Body of pancreas (tissue), 4 donors: ENCODE measurements at regions not wholly inside any gene's neighbourhood (a gene's known extent, or its start where the extent isn't known, plus 50 kb on each side); places are given as distances from the start of the nearest gene placed in this dataset.

ENCODE experiments used
- ATAC-seq: fragments of 150-250 bp; one replicate; pipeline ENCODE4 v1.9.1; 2016
- DNase-seq, 4 donors: peaks; one replicate each; pipeline ENCODE4 v3.0.0-alpha.2; 2019
- H3K27ac ChIP-seq, 4 donors: fragments of 200-600 bp; sonication (generic); 1 replicate in 3 of 4; 2 replicates in 1 of 4; pipeline versions ENCODE4 v1.5.1 to v1.6.1; 2016 to 2019; ENCODE audit warnings: mild to moderate bottlenecking in 1 of 4, mixed read lengths in 1 of 4, moderate library complexity in 1 of 4
- H3K27me3 ChIP-seq, 2 donors: fragments of 200-600 bp; sonication (generic); one replicate each; pipeline ENCODE4 v1.6.0; 2016; ENCODE audit warnings: mild to moderate bottlenecking in 1 of 2
- H3K36me3 ChIP-seq, 2 donors: fragments of 200-600 bp; sonication (generic); replicated peaks in 1 of 2; 2 replicates each; pipeline ENCODE4 v1.5.1; 2016; ENCODE audit warnings: low read depth in 2 of 2; ENCODE audit not compliant: insufficient read depth in 1 of 2
- H3K4me1 ChIP-seq: fragments of 200-600 bp; sonication (generic); one replicate; pipeline ENCODE4 v1.6.0; 2016
- H3K4me3 ChIP-seq, 2 donors: fragments of 200-600 bp; sonication (generic); 1 replicate in 1 of 2; 2 replicates in 1 of 2; pipeline ENCODE4 v1.5.1; 2016 to 2019
- H3K9me3 ChIP-seq, 3 donors: fragments of 200-600 bp; sonication (generic); 1 replicate in 2 of 3; 2 replicates in 1 of 3; pipeline ENCODE4 v1.5.1; 2016
- CTCF ChIP-seq, 7 experiments: fragments of 450-650 bp in 4 of 7; fragments of 200-600 bp in 3 of 7; sonication (generic) in 3 of 7; IDR thresholded peaks; one replicate each; pipeline ENCODE4 v1.5.1; 2016 to 2019; ENCODE audit warnings: antibody characterized with exemption in 7 of 7
- POLR2A ChIP-seq, 3 donors: fragments of 450-650 bp; IDR thresholded peaks; one replicate each; pipeline ENCODE4 v1.6.1; 2016; ENCODE audit warnings: antibody characterized with exemption in 3 of 3, mild to moderate bottlenecking in 2 of 3
- whole genome bisulfite sequencing, 2 donors: methylation state at CpG; one replicate each; pipeline ENCODE4 v1.1.5; 2017; 5-methylcytosine and 5-hydroxymethylcytosine counted together
- intact Hi-C: fragments of 100-400 bp; cut with DNase I; formaldehyde crosslinking; loops from one replicate; pipeline ENCODE4 v1.15.1; 2023

- no peak overlapping the region for H3K4me3 ChIP-seq
- no peak for TF ChIP-seq POLR2A (IDR thresholded peaks at IDR 0.05)
- no peak for TF ChIP-seq CTCF (IDR thresholded peaks at IDR 0.05)
- ATAC-seq (no peak), DNase-seq (no peak)
- H3K27me3 ChIP-seq = no peaks in the 10 kb centered on the region
- WGBS, 2 donors = 35 to 39% methylated on average over 6 of the region's 6 CpGs
- no peaks in the 10 kb centered on the region for H3K9me3 ChIP-seq
- intact Hi-C loops = no loop called here
- H3K36me3 ChIP-seq = no peaks in the 10 kb centered on the region
- peaks cover 34% of the 10 kb centered on the region for H3K4me1 ChIP-seq
- H3K27ac ChIP-seq = no peak overlapping the region
These were observed 63.2 kb upstream of the KLF6 start for GRCh38 chr10:3848005-3848774.

GRCh38 chr10:3846736-3847135 lies 61.7 kb upstream of the KLF6 start:
- ATAC-seq (no peak), DNase-seq (no peak)
- intact Hi-C loops = no loop called here
- Histone ChIP-seq H3K36me3 (no peaks in the 10 kb centered on the region), H3K27me3 (no peaks in the 10 kb centered on the region), H3K4me1 (peaks cover 25% of the 10 kb centered on the region), H3K9me3 (no peaks in the 10 kb centered on the region), H3K4me3 (no peak overlapping the region), H3K27ac (no peak overlapping the region)
- TF ChIP-seq POLR2A (IDR thresholded peaks at IDR 0.05) = no peak
- TF ChIP-seq CTCF (IDR thresholded peaks at IDR 0.05) = no peak
- WGBS, 2 donors = 84 to 88% methylated on average over 3 of the region's 3 CpGs

GRCh38 chr10:3844491-3845025 lies 59.5 kb upstream of the KLF6 start:
- DNase-seq (no peak), ATAC-seq (no peak)
- H3K4me1 ChIP-seq = peaks cover 9% of the 10 kb centered on the region
- intact Hi-C loops = no loop called here
- H3K4me3 ChIP-seq = no peak overlapping the region
- H3K27me3 ChIP-seq = no peaks in the 10 kb centered on the region
- no peak for TF ChIP-seq POLR2A (IDR thresholded peaks at IDR 0.05)
- TF ChIP-seq CTCF (IDR thresholded peaks at IDR 0.05) = no peak
- WGBS, 2 donors = 91 to 93% methylated on average over 1 of the region's 1 CpG
- H3K9me3 ChIP-seq = no peaks in the 10 kb centered on the region
- H3K36me3 ChIP-seq = no peaks in the 10 kb centered on the region
- H3K27ac ChIP-seq = no peak overlapping the region

- intact Hi-C loops = no loop called here
These were observed 53.7 kb upstream of the KLF6 start for GRCh38 chr10:3838460-3839437.

More at GRCh38 chr10:3838460-3839437, 53.7 kb upstream of the KLF6 start:
- Histone ChIP-seq H3K27ac (no peak overlapping the region), H3K4me1 (no peaks in the 10 kb centered on the region), H3K4me3 (no peak overlapping the region), H3K9me3 (no peaks in the 10 kb centered on the region), H3K36me3 (no peaks in the 10 kb centered on the region), H3K27me3 (no peaks in the 10 kb centered on the region)
- DNase-seq (no peak), ATAC-seq (no peak)
- 81 to 85% methylated on average over 14 of the region's 14 CpGs for WGBS, 2 donors
- TF ChIP-seq CTCF (IDR thresholded peaks at IDR 0.05) = no peak
- no peak for TF ChIP-seq POLR2A (IDR thresholded peaks at IDR 0.05)
